ENCODE measurements at regions not wholly inside any gene's neighbourhood (a gene's known extent, or its start where the extent isn't known, plus 50 kb on each side); places are given as distances from the start of the nearest gene placed in this dataset.
A peak's percentile ranks its signal among the peaks of the same experiment; 100 is the strongest.

- peak; percentile 30 for DNase-seq (ENCODE audit: low read depth)
- TF ChIP-seq, protein P1, sequence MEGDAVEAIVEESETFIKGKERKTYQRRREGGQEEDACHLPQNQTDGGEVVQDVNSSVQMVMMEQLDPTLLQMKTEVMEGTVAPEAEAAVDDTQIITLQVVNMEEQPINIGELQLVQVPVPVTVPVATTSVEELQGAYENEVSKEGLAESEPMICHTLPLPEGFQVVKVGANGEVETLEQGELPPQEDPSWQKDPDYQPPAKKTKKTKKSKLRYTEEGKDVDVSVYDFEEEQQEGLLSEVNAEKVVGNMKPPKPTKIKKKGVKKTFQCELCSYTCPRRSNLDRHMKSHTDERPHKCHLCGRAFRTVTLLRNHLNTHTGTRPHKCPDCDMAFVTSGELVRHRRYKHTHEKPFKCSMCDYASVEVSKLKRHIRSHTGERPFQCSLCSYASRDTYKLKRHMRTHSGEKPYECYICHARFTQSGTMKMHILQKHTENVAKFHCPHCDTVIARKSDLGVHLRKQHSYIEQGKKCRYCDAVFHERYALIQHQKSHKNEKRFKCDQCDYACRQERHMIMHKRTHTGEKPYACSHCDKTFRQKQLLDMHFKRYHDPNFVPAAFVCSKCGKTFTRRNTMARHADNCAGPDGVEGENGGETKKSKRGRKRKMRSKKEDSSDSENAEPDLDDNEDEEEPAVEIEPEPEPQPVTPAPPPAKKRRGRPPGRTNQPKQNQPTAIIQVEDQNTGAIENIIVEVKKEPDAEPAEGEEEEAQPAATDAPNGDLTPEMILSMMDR (IDR thresholded peaks at IDR 0.05; ENCODE audit: insufficient read depth, low read depth, low read length) = no peak
- no peak overlapping the region for H3K4me3 ChIP-seq (ENCODE audit: low read depth, low read length)
Measured at GRCh38 chr10:108791794-108792474, 1131.4 kb downstream of the XPNPEP1 start.

- TF ChIP-seq, protein P1 (IDR thresholded peaks at IDR 0.05; ENCODE audit: insufficient read depth, low read depth, low read length) = no peak
- no peak overlapping the region for H3K4me3 ChIP-seq (ENCODE audit: low read depth, low read length)
- DNase-seq (ENCODE audit: low read depth) = no peak
Measured at GRCh38 chr10:108791030-108791429, 1132.3 kb downstream of the XPNPEP1 start.

GRCh38 chr10:108789919-108790318 lies 1133.4 kb downstream of the XPNPEP1 start:
- TF ChIP-seq, protein P1 (IDR thresholded peaks at IDR 0.05; ENCODE audit: insufficient read depth, low read depth, low read length) = no peak

GRCh38 chr10:108789336-108789735 lies 1134.0 kb downstream of the XPNPEP1 start:
- no peak overlapping the region for H3K4me3 ChIP-seq (ENCODE audit: low read depth, low read length)
- no peak for DNase-seq (ENCODE audit: low read depth)
- TF ChIP-seq, protein P1 (IDR thresholded peaks at IDR 0.05; ENCODE audit: insufficient read depth, low read depth, low read length) = no peak

More at GRCh38 chr10:108789919-108790318, 1133.4 kb downstream of the XPNPEP1 start:
- no peak for DNase-seq (ENCODE audit: low read depth)
- H3K4me3 ChIP-seq (ENCODE audit: low read depth, low read length) = no peak overlapping the region

GRCh38 chr10:108788891-108789290 lies 1134.4 kb downstream of the XPNPEP1 start:
- TF ChIP-seq, protein P1 (IDR thresholded peaks at IDR 0.05; ENCODE audit: insufficient read depth, low read depth, low read length) = no peak
- no peak for DNase-seq (ENCODE audit: low read depth)
- H3K4me3 ChIP-seq (ENCODE audit: low read depth, low read length) = no peak overlapping the region

GRCh38 chr10:108787932-108788331 lies 1135.4 kb downstream of the XPNPEP1 start:
- no peak for DNase-seq (ENCODE audit: low read depth)
- H3K4me3 ChIP-seq (ENCODE audit: low read depth, low read length) = no peak overlapping the region
- TF ChIP-seq, protein P1 (IDR thresholded peaks at IDR 0.05; ENCODE audit: insufficient read depth, low read depth, low read length) = no peak

DNA sequence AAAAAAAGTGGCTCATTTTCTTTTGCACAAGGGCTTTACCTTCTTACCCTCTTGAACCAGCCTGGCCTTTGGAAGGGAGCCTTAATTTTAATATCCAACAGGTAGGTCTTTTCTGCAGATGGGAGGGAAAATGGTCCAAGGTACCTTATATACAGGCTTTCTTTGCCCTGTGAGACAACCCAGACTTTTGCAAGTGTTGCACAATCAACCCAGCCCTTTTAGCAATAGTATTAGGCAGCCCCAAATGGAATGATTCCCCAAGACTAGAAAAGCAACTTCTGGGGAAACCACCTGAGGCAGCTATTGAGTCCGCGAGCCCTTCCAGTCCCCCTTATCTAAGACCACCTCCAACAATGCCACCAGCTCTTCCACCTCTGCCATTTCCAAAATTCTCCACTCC lies 1138.3 kb downstream of the XPNPEP1 start:
- DNase-seq (ENCODE audit: low read depth) = no peak
- no peak overlapping the region for H3K4me3 ChIP-seq (ENCODE audit: low read depth, low read length)
- TF ChIP-seq, protein P1 (IDR thresholded peaks at IDR 0.05; ENCODE audit: insufficient read depth, low read depth, low read length) = no peak

Data from fibroblast of villous mesenchyme (primary cell).